ENCODE measurements at regions not wholly inside any gene's neighbourhood (a gene's known extent, or its start where the extent isn't known, plus 50 kb on each side); places are given as distances from the start of the nearest gene placed in this dataset.

GRCh38 chr13:89027694-89028306 lies 1356.6 kb downstream of the SLITRK5 start:
- TF ChIP-seq ZNF274 (IDR thresholded peaks at IDR 0.05; ENCODE audit: low read length) (no peak), ZNF274 (tag by site-specific recombination; IDR thresholded peaks at IDR 0.05; ENCODE audit: borderline replicate concordance) (no peak), ZNF248 (tag by site-specific recombination; IDR thresholded peaks at IDR 0.05) (no peak), TCF7L2 (IDR thresholded peaks at IDR 0.05; ENCODE audit: borderline replicate concordance, low read depth, low read length) (no peak)

Data from HEK293 (cell line).